Activated gamma-delta T cell treated with Interleukin-2 at 50 U/mL for 16 hours (primary cell): ENCODE measurements at regions not wholly inside any gene's neighbourhood (a gene's known extent, or its start where the extent isn't known, plus 50 kb on each side); places are given as distances from the start of the nearest gene placed in this dataset.

ENCODE experiments used
- DNase-seq: peaks from one replicate; pipeline ENCODE4 v3.0.0-alpha.2; 2020

GRCh38 chr2:217568289-217568971 is 434.4 kb downstream of the TNS1 start:
- no peak for DNase-seq

GRCh38 chr2:217563565-217563964 is 439.2 kb downstream of the TNS1 start:
- no peak for DNase-seq

- DNase-seq = no peak
These were observed 439.8 kb downstream of the TNS1 start for GRCh38 chr2:217562871-217563480.

DNA sequence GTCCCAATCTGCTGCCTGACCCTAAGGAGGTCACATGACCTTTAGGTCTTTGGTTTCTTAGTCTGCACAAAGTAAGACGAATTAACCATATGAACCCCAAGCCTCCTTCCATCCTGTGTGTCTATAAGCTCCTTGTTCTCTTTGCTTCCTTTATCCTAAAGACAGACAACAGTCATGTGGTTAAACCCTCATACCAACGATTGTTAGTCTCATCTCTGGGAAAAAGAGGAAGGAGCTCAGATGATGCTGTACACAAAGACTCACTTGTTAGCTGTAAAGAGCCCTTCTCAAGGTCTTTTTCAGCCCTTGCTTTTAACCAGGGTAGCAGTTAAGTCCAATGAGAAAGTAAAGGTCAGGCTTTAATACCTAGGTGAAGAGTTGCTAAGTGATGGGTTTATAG is 443.7 kb downstream of the TNS1 start:
- no peak for DNase-seq

GRCh38 chr2:217555081-217555876 is 447.5 kb downstream of the TNS1 start:
- no peak for DNase-seq

- DNase-seq = no peak
These were observed 449.1 kb downstream of the TNS1 start for GRCh38 chr2:217553679-217554078.

- no peak for DNase-seq
These were observed 449.6 kb downstream of the TNS1 start for GRCh38 chr2:217553202-217553601.

DNA sequence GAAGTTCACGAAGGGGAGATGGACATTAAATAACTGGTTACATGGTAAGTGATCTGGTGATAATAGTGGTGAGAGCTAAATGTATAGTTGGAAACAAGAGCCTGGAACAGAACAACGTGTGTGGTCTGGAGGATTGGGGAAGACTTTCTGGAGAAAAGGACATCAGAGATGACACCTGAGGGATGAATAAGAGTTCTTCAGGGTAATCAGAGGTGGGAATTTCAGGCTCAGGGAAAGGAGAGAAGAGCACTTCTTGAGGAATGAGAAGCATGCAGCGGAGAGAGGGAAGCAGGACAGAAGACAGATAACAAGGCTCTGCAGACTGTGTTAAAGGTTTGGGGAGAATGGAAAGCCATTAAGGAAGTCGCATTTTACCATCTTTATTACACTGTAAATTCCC is 450.7 kb downstream of the TNS1 start:
- DNase-seq = no peak

GRCh38 chr2:217551252-217551899 is 451.4 kb downstream of the TNS1 start:
- no peak for DNase-seq

DNA sequence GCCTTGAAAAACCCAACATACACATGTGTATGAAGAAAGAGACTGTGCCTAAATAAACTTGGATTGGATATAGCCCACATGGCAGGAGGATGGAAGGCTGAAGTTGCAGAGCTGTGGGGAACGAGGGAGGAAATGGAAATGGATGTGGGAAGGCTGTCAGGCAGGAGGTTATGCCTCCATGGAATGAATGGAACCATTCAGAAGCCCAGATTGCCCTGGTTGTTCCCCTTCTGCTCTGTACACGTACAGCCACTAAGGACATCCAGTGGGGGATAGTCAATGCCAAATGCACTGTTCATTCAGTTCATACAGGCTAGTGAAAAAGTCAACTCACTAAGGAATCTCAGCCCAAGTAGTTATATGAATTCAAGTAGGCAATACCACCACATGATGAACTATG is 463.7 kb downstream of the TNS1 start:
- no peak for DNase-seq

GRCh38 chr2:217538719-217539118 is 464.1 kb downstream of the TNS1 start:
- no peak for DNase-seq

- no peak for DNase-seq
These were observed 466.7 kb downstream of the TNS1 start for GRCh38 chr2:217535957-217536708.

DNA sequence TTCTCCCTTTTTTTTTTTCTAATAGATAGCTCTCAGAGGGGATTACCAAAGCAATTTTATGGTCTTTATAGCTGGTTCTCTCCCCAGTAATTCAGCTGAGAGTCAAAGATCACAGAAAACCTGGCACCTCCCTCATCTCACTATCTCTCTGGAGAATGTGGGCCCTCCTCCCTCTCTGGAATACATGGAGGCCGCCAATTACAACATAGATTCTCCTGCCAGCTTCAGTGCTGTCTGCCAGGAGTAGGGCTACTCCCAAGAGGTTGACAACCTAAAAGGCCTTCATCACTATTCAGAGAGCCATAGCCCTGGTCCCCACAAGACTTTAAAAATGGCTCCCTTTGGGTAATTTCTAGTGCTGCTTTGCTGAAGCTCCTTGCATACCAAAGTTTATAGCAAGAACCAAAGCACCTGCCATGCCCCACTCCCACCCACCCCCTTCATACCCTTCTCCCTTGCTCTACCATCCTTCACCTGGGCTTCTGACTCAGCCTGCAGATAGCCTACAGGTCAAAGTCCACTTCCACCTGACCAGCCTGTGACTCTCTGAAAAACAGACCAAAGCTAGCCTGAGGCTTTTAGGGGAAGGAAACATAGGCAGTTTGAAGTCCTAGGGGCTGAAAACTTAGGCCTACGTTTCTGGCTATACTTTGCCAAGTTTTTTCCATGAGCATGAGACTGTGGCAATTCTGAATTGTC is 472.3 kb downstream of the TNS1 start:
- DNase-seq = no peak

DNA sequence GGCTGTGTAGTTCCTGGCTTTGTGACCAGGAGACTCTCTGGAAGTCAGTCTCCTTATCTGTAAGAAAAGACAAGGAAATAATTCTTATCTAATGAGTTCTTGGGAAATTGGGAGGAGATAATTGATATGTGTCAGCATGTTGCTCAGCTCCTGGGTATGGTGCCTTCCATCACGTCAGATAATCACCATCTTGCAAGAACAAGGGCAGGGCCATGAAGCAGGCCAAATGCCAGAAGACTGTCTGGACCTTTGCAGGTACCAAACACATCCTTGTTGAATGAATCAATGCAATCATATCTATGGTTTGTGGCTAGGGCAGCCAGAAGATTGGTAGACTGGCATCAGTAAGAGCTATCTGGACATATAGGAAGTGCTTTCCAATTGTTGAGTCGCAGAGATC is 473.5 kb downstream of the TNS1 start:
- no peak for DNase-seq

- no peak for DNase-seq
These were observed 475.1 kb downstream of the TNS1 start for GRCh38 chr2:217527590-217528202.

- DNase-seq = no peak
These were observed 477.7 kb downstream of the TNS1 start for GRCh38 chr2:217525076-217525475.

DNA sequence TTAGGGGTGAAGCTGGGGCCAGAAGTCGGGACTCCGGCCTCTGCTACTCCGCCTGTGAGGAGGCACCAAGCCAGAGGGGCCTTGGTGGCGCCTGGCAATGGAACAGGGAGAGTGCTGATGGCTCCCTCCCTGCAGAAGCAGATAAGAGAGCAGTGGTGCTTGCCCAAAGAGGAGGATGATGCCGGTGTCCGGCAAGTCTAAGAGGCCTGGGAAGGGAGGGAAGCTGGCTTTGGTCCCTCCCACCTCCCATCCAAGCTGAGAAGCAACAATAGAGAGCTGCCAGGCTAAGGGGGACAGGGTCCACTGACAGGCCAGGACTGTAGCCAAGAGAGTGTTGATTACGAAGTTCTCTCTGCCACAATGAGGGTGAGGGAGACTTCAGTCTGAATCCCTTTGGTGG is 479.5 kb downstream of the TNS1 start:
- no peak for DNase-seq

DNA sequence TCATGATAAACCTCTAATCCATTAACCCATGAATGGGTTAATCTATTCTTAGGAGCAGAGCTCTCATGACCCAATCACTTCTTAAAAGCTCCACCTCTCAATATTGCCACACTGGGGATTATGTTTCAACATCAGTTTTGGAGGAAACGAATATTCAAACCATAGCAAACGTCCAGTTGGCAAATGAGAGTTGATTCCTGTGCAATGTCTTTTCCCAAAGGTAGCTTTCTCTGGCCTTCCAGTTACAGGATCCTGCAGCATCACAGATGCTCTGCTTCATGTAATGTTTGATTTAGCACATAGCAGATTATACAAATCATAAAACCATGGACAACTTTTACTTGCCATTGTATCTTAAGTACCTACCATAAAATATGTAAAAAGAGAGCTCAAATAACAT is 481.0 kb downstream of the TNS1 start:
- no peak for DNase-seq

DNA sequence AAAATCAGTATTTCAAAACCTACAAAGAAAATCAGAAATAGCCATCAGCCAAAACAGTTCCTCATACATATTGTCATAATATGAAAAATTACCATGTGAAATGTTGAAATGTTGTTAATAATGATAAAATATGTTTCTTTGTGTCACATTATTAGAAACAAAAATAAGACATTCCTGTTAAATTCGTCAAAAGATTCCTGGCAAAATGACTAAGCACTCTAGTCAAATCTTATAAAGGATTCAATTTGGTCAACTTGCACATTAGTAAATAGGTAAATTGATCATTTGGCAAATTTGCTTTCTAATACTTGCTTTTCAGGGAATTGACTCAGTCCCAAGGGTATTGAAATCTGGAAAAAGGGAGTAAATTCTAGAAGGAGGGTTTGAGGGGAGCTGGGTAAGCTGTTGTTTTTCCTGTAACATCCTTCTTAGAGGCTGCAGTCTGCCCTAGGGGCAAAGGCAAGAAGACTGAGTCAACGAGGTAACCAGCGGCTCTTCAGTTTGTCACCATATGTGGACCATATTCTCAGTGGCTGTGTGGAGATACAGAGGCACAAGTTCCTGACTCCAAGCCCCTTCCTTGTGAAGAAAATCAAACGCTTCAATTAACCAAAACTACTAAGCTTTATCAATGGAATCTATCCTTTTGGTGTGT is 482.3 kb downstream of the TNS1 start:
- DNase-seq = no peak

GRCh38 chr2:217517402-217517801 is 485.4 kb downstream of the TNS1 start:
- DNase-seq = no peak

DNA sequence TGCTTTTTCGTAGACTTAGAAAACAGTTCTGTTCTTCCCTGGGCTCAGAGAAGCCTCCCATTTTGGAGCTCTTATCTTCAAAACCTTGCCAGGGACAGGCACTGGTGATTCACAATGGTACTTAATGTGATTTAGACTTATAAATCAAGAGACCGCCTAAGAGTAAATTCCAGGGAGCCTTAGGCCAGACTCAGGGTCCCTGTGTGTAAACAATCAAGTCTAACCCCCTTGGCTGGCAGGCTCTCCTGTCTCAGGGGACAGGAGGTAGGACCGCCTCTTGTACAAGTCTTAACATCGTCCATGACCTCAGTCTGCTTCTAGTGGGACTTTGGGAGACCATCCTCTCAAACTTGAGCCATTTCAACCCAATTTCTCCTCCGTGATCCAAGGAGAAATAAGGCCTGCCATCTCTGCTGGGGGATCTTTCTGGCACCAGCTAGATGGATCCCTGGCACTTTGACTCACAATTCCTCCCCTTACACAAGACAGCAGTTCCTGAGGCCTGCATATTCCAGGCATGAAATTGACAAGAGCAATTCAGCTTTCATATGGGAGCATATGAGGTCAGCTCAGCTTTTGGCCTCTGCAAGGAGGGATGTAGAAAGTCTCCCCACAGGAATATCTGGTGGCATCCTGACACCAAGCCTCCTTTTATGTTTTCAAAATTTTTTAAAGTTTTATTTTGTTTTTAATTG is 487.0 kb downstream of the TNS1 start:
- no peak for DNase-seq
